Upper lobe of left lung (tissue), 6 donors: ENCODE measurements at regions not wholly inside any gene's neighbourhood (a gene's known extent, or its start where the extent isn't known, plus 50 kb on each side); places are given as distances from the start of the nearest gene placed in this dataset.

Experiments used
- ATAC-seq, 2 donors: fragments of 200-7000 bp; cut with Tn5 transposase; one replicate each; pipeline ENCODE4 v1.9.1; 2022; ENCODE audit warnings: mild to moderate bottlenecking in 2 of 2, moderate library complexity in 2 of 2; ENCODE audit not compliant: low FRiP score in 2 of 2
- DNase-seq, 2 donors: peaks; one replicate each; pipeline ENCODE4 v3.0.0-alpha.2; 2019 to 2020
- H3K27ac ChIP-seq, 4 donors: fragments of 200-600 bp; sonication (generic); one replicate each; pipeline ENCODE4 v1.5.1; 2016 to 2019
- H3K27me3 ChIP-seq, 4 donors: fragments of 200-600 bp; sonication (generic); one replicate each; pipeline ENCODE4 v1.5.1; 2017 to 2019
- H3K36me3 ChIP-seq, 4 donors: fragments of 200-600 bp; sonication (generic); one replicate each; pipeline ENCODE4 v1.5.1; 2016 to 2019
- H3K4me1 ChIP-seq, 4 donors: fragments of 200-600 bp; sonication (generic); one replicate each; pipeline ENCODE4 v1.5.1; 2018 to 2019
- H3K4me3 ChIP-seq, 4 donors: fragments of 200-600 bp; sonication (generic); one replicate each; pipeline ENCODE4 v1.5.1; 2017 to 2019; ENCODE audit warnings: mild to moderate bottlenecking in 2 of 4, moderate library complexity in 1 of 4
- H3K9me3 ChIP-seq, 4 donors: fragments of 200-600 bp; sonication (generic); one replicate each; pipeline ENCODE4 v1.5.1; 2018 to 2019
- EP300 ChIP-seq, 4 donors: sonication (generic); formaldehyde crosslinking; IDR thresholded peaks; one replicate each; pipeline ENCODE4 v1.5.1; 2017; ENCODE audit warnings: antibody characterized with exemption in 4 of 4, control low read depth in 2 of 4
- POLR2A ChIP-seq, 4 donors: fragments of 450-650 bp; IDR thresholded peaks; one replicate each; pipeline ENCODE4 v1.5.1; 2016 to 2017; ENCODE audit warnings: antibody characterized with exemption in 4 of 4, mild to moderate bottlenecking in 2 of 4
- POLR2AphosphoS5 ChIP-seq, 2 donors: sonication (generic); formaldehyde crosslinking; IDR thresholded peaks; one replicate each; pipeline ENCODE4 v1.5.1; 2017; ENCODE audit warnings: antibody characterized with exemption in 2 of 2
- WGBS, 2 donors: methylation state at CpG; one replicate each; pipeline ENCODE4 v1.1.5; 2017 to 2018; 5-methylcytosine and 5-hydroxymethylcytosine counted together
- TF ChIP-seq, protein P1 (sequence below), 6 experiments: fragments of 450-650 bp in 4 of 6; fragments of 200-600 bp in 2 of 6; sonication (generic) in 2 of 6; IDR thresholded peaks; one replicate each; pipeline ENCODE4 v1.5.1; 2016 to 2019; ENCODE audit warnings: antibody characterized with exemption in 6 of 6
- donor health status: DM: no; HTN: no; CAD: no; lungs with moderate emphysema.
- donor health status: DM: no; HTN: yes; CAD: no; lungs with severe emphysema.

DNA sequence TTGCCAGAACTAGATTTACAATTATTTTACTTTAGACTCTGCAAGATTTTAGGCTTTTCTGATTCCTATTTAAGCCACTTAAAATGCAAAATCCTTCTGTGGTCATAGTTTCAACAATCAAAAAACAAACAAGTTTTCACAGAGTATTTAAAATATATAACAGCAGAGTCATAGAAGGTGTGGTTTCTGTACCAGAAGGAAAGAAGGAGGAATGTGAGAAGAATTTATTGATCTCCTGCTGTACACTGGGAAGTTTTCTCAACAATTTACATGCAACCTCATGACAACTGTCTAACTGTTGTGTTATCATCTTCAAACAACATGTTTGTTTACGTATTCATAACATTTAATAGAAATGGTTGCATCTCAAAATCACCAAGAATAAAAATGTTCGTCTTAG, 102.3 kb upstream of the CEP126 start:
- TF ChIP-seq POLR2AphosphoS5 (IDR thresholded peaks at IDR 0.05) (no peak), POLR2A (IDR thresholded peaks at IDR 0.05) (no peak), EP300 (IDR thresholded peaks at IDR 0.05) (no peak)
- TF ChIP-seq, protein P1, sequence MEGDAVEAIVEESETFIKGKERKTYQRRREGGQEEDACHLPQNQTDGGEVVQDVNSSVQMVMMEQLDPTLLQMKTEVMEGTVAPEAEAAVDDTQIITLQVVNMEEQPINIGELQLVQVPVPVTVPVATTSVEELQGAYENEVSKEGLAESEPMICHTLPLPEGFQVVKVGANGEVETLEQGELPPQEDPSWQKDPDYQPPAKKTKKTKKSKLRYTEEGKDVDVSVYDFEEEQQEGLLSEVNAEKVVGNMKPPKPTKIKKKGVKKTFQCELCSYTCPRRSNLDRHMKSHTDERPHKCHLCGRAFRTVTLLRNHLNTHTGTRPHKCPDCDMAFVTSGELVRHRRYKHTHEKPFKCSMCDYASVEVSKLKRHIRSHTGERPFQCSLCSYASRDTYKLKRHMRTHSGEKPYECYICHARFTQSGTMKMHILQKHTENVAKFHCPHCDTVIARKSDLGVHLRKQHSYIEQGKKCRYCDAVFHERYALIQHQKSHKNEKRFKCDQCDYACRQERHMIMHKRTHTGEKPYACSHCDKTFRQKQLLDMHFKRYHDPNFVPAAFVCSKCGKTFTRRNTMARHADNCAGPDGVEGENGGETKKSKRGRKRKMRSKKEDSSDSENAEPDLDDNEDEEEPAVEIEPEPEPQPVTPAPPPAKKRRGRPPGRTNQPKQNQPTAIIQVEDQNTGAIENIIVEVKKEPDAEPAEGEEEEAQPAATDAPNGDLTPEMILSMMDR (IDR thresholded peaks at IDR 0.05), result no peak
- DNase-seq (no peak), ATAC-seq (no peak)
- Histone ChIP-seq H3K27me3 (no peaks in the 10 kb centered on the region), H3K36me3 (no peaks in the 10 kb centered on the region), H3K9me3 (no peaks in the 10 kb centered on the region), H3K4me3 (no peak overlapping the region), H3K4me1 (peaks cover 0 to 5% (median 0%) of the 10 kb centered on the region in 4 donors), H3K27ac (no peak overlapping the region)
- 69 to 76% methylated on average over 2 of the region's 2 CpGs for WGBS, 2 donors

DNA sequence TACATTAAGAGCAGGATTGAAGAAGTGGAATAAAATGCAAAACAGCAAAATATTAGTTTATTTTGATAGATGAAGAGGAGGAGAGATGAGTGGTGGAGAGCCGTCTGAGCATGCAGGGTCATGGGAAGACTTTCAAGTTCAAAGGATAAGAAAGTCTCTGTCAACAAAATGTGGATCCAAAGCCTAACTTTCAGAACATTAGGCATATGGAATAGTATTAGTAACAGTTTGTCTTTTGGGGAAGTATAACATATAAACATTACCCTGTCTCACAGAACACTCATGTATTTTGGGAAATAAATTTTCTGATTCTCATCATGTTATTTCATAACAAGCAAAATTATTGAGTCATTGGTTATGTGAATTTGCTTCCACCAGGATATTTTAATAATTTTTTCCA, 104.3 kb upstream of the CEP126 start:
- ATAC-seq (no peak), DNase-seq (no peak)
- Histone ChIP-seq H3K4me3 (no peak overlapping the region), H3K27me3 (no peaks in the 10 kb centered on the region), H3K4me1 (peaks cover 0 to 6% (median 0%) of the 10 kb centered on the region in 4 donors), H3K36me3 (no peaks in the 10 kb centered on the region), H3K9me3 (no peaks in the 10 kb centered on the region), H3K27ac (no peak overlapping the region)
- no peak for TF ChIP-seq EP300 (IDR thresholded peaks at IDR 0.05)
- TF ChIP-seq POLR2AphosphoS5 (IDR thresholded peaks at IDR 0.05), result no peak
- no peak for TF ChIP-seq POLR2A (IDR thresholded peaks at IDR 0.05)
- TF ChIP-seq, protein P1 (IDR thresholded peaks at IDR 0.05), result no peak
- 61 to 70% methylated on average over 1 of the region's 1 CpG for WGBS, 2 donors

DNA sequence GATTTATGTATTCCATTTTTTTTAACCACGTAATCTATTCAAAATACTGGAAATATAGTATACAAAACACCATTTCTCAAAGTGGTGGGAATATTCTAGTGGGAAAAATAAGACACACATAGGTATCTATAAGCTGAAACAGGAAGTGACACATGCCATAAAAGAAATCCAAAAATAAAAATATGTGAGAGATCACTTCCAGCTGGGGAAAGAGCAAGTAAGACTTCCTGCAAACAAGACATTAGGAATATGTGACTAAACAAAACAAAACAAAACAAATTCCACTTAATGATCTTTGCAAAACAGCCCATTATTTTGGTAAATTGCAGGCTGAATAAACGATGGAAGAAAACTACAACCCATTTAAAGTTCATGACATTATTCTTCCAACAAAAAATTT, 107.3 kb upstream of the CEP126 start:
- H3K36me3 ChIP-seq, result no peaks in the 10 kb centered on the region
- WGBS, 2 donors, result 33 to 62% methylated on average over 2 of the region's 2 CpGs
- no peak for DNase-seq
- TF ChIP-seq EP300 (IDR thresholded peaks at IDR 0.05), result no peak
- no peak for TF ChIP-seq POLR2A (IDR thresholded peaks at IDR 0.05)
- H3K9me3 ChIP-seq, result no peaks in the 10 kb centered on the region
- no peaks in the 10 kb centered on the region for H3K27me3 ChIP-seq
- H3K4me3 ChIP-seq, result no peak overlapping the region
- peaks cover 0 to 6% (median 0%) of the 10 kb centered on the region in 4 donors for H3K4me1 ChIP-seq
- H3K27ac ChIP-seq, result no peak overlapping the region
- no peak for ATAC-seq

DNA sequence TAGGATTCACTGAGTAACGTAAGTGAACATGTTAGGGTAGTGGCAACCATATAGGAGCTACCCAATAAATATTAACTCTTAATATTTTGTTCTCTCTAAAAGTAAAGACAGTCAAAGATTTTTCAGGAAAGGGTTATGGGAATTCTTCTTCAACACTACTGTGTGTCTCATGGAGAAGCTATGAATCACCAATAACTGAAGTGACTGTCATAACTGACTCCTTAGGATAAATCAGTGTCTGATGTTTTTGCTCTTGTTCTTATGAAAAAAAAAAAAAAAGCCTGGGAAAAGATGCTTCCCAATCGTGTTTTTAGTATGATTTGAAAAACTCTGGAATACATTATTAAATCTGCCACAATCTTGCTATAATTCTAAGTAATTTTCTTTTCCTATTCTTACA, 111.2 kb upstream of the CEP126 start:
- TF ChIP-seq POLR2A (IDR thresholded peaks at IDR 0.05) (no peak), POLR2AphosphoS5 (IDR thresholded peaks at IDR 0.05) (no peak), EP300 (IDR thresholded peaks at IDR 0.05) (no peak)
- TF ChIP-seq, protein P1 (IDR thresholded peaks at IDR 0.05), result no peak
- Histone ChIP-seq H3K36me3 (no peaks in the 10 kb centered on the region), H3K9me3 (no peaks in the 10 kb centered on the region), H3K27me3 (no peaks in the 10 kb centered on the region), H3K4me3 (no peak overlapping the region), H3K27ac (no peak overlapping the region), H3K4me1 (peaks cover 0 to 6% (median 0%) of the 10 kb centered on the region in 4 donors)
- 64 to 67% methylated on average over 2 of the region's 2 CpGs for WGBS, 2 donors
- ATAC-seq, result no peak
- DNase-seq, result no peak

DNA sequence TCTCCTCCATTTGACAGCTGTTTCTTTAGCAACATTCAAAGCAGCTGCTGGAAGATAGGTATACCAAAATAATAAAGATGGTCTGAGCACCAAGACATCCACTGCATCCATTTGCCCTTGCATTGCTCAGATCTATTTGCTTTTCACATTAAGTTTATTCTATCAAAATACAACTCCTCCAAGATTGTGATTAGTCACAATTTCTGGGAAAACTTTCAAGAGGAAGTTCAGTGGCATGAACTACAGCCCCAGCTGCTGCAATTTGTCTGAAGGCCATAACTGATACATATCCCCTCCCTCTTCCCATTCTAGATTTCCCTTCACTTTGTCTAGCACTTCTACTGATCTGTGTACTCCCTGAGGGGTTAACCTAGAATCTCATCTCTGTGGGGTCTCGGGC, 117.5 kb upstream of the CEP126 start:
- no peak for DNase-seq
- Histone ChIP-seq H3K9me3 (no peaks in the 10 kb centered on the region), H3K27me3 (no peaks in the 10 kb centered on the region), H3K36me3 (no peaks in the 10 kb centered on the region), H3K4me1 (no peaks in the 10 kb centered on the region), H3K4me3 (no peak overlapping the region), H3K27ac (peak overlapping the region in 1 of 4 donors; percentile 30)
- peak in 1 of 2 donors; percentile 46 for ATAC-seq
- 67 to 73% methylated on average over 1 of the region's 1 CpG for WGBS, 2 donors
- TF ChIP-seq POLR2AphosphoS5 (IDR thresholded peaks at IDR 0.05) (no peak), EP300 (IDR thresholded peaks at IDR 0.05) (no peak), POLR2A (IDR thresholded peaks at IDR 0.05) (no peak)
- TF ChIP-seq, protein P1 (IDR thresholded peaks at IDR 0.05), result no peak
